ENCODE measurements at regions not wholly inside any gene's neighbourhood (a gene's known extent, or its start where the extent isn't known, plus 50 kb on each side); places are given as distances from the start of the nearest gene placed in this dataset.

- intact Hi-C loops (cut with micrococcal nuclease) = no loop called here
- H3K27me3 ChIP-seq (ENCODE audit: insufficient read depth, low read length) = no peaks in the 10 kb centered on the region
- H3K9me3 ChIP-seq (ENCODE audit: control insufficient read depth in 1 of 2, insufficient read depth in 1 of 2, low read depth in 1 of 2, low read length in 2 of 2) = peaks cover 4 to 9% of the 10 kb centered on the region in 2 experiments; a peak in 2 of 4 replicates
- ChIA-PET RAD21 (ENCODE audit: low non-redundant PET in 1 of 2, low total read pairs in 2 of 2, uncharacterized antibody in 2 of 2, unreplicated experiment in 2 of 2) (no interaction called here), CTCF (no interaction called here), POLR2A (no interaction called here)
- no TSS peak for BruUV-seq (replicated peaks)
- TF ChIP-seq SP1 (IDR thresholded peaks at IDR 0.05; ENCODE audit: low read depth) = no peak
- no peak for TF ChIP-seq CTCF (IDR thresholded peaks at IDR 0.05 in 2 of 3, conservative IDR thresholded peaks at IDR 0.05 in 1 of 3; ENCODE audit: borderline replicate concordance in 1 of 3, insufficient read depth in 1 of 3, low read depth in 2 of 3, low read length in 2 of 3)
- no peak for TF ChIP-seq POLR2AphosphoS5 (IDR thresholded peaks at IDR 0.05; ENCODE audit: low read depth, low read length)
- no peak for TF ChIP-seq RAD21 (IDR thresholded peaks at IDR 0.05; ENCODE audit: low read depth)
- no peak for TF ChIP-seq CEBPB (IDR thresholded peaks at IDR 0.05; ENCODE audit: low read depth)
- TF ChIP-seq ATF3 (IDR thresholded peaks at IDR 0.05) = no peak
- no peak for TF ChIP-seq POLR2A (IDR thresholded peaks at IDR 0.05; ENCODE audit: borderline replicate concordance, extremely low read depth, insufficient read depth, insufficient read length)
- TF ChIP-seq MAX (IDR thresholded peaks at IDR 0.05) = no peak
- no peak for TF ChIP-seq ZBTB33 (IDR thresholded peaks at IDR 0.05; ENCODE audit: extremely low read depth, insufficient replicate concordance, low read length)
- no peak for TF ChIP-seq JUND (IDR thresholded peaks at IDR 0.05)
- TF ChIP-seq TCF7L2 (IDR thresholded peaks at IDR 0.05; ENCODE audit: borderline replicate concordance, extremely low read depth, insufficient read depth, insufficient read length) = no peak
- no peak for TF ChIP-seq EGR1 (IDR thresholded peaks at IDR 0.05; ENCODE audit: low read depth)
- no peak for TF ChIP-seq YY1 (IDR thresholded peaks at IDR 0.05; ENCODE audit: extremely low read depth, insufficient replicate concordance, low read depth, low read length)
- no peak for TF ChIP-seq ZNF274 (IDR thresholded peaks at IDR 0.05; ENCODE audit: low read depth, low read length)
- TF ChIP-seq ZFX (IDR thresholded peaks at IDR 0.05) = no peak
- no peak for TF ChIP-seq SIN3A (IDR thresholded peaks at IDR 0.05; ENCODE audit: low read depth)
- TF ChIP-seq CBX3 (IDR thresholded peaks at IDR 0.05; ENCODE audit: low read depth) = no peak
- TF ChIP-seq EZH2phosphoT487 (IDR thresholded peaks at IDR 0.05; ENCODE audit: borderline replicate concordance) = no peak
- TF ChIP-seq SRF (IDR thresholded peaks at IDR 0.05; ENCODE audit: low read depth) = no peak
- no peaks in the 10 kb centered on the region for H3K4me1 ChIP-seq (ENCODE audit: control insufficient read depth in 1 of 2, insufficient read depth in 2 of 2, low read length in 2 of 2)
- no peak overlapping the region for H3K4me3 ChIP-seq (replicated peaks in 1 of 2; ENCODE audit: low read depth in 1 of 2, low read length in 2 of 2)
- H3K9me2 ChIP-seq (ENCODE audit: insufficient read depth) = no peaks in the 10 kb centered on the region
- no peak for DNase-seq (ENCODE audit: low read depth, low spot score)
- H3K4me2 ChIP-seq (ENCODE audit: low read length) = no peak overlapping the region
- no peak overlapping the region for H3K9ac ChIP-seq (ENCODE audit: low read length)
- no peak for ATAC-seq
- H2AFZ ChIP-seq (ENCODE audit: low read depth, low read length, poor library complexity, severe bottlenecking) = no peak overlapping the region
- no peaks in the 10 kb centered on the region for H3K79me2 ChIP-seq (ENCODE audit: insufficient read depth, low read length)
- no peaks in the 10 kb centered on the region for H4K20me1 ChIP-seq (ENCODE audit: insufficient read depth)
- H3K36me3 ChIP-seq (ENCODE audit: control insufficient read depth in 1 of 2, insufficient read depth in 2 of 2, low read length in 2 of 2) = no peaks in the 10 kb centered on the region
- no peak overlapping the region for H3K27ac ChIP-seq (ENCODE audit: low read depth, low read length)
Observed at GRCh38 chr9:103116246-103116645, 121.1 kb downstream of the CYLC2 start.
